Common myeloid progenitor, CD34-positive (primary cell): ENCODE measurements at regions not wholly inside any gene's neighbourhood (a gene's known extent, or its start where the extent isn't known, plus 50 kb on each side); places are given as distances from the start of the nearest gene placed in this dataset.

Experiments used
- CTCF ChIA-PET: fragments of 350-600 bp; sonication (Branson Sonifier 250); formaldehyde crosslinking; loops from one replicate; lab custom pipeline; 2021; ENCODE audit warnings: antibody characterized with exemption; lab: Charles Lee
- POLR2A ChIA-PET: fragments of 350-600 bp; sonication (Branson Sonifier 250); formaldehyde crosslinking; loops from one replicate; lab custom pipeline; 2021; ENCODE audit warnings: antibody characterized with exemption; lab: Charles Lee
- DNase-seq, 3 donors: peaks; one replicate each; pipeline versions ENCODE4 v3.0.0 to v3.0.0-alpha.2; 2013
- H3K27ac ChIP-seq, 2 experiments: 1 replicate in 1 of 2; 2 replicates in 1 of 2; pipeline ENCODE4 v1.7.0; 2013; ENCODE audit warnings: inconsistent platforms in 2 of 2, low read length in 2 of 2, mild to moderate bottlenecking in 2 of 2, low read depth in 1 of 2, moderate library complexity in 1 of 2; ENCODE audit not compliant: severe bottlenecking in 2 of 2, insufficient read depth in 1 of 2, poor library complexity in 1 of 2
- H3K27me3 ChIP-seq, 5 experiments: replicated peaks in 2 of 5; 1 replicate in 3 of 5; 2 replicates in 2 of 5; pipeline versions ENCODE4 v1.6.1 to v1.7.0; 2013; ENCODE audit warnings: low read length in 4 of 5, mild to moderate bottlenecking in 2 of 5, moderate library complexity in 2 of 5, inconsistent platforms in 1 of 5; ENCODE audit not compliant: insufficient read depth in 5 of 5, control insufficient read depth in 4 of 5
- H3K36me3 ChIP-seq, 4 experiments: 1 replicate in 2 of 4; 2 replicates in 2 of 4; pipeline versions ENCODE4 v1.6.1 to v1.7.0; 2013; ENCODE audit warnings: low read length in 3 of 4, control low read depth in 1 of 4, mild to moderate bottlenecking in 1 of 4; ENCODE audit not compliant: control insufficient read depth in 4 of 4, insufficient read depth in 4 of 4
- H3K4me1 ChIP-seq, 4 experiments: 1 replicate in 3 of 4; 2 replicates in 1 of 4; pipeline versions ENCODE4 v1.6.1 to v1.7.1; 2013; ENCODE audit warnings: low read length in 3 of 4, mild to moderate bottlenecking in 3 of 4, control low read depth in 1 of 4, inconsistent platforms in 1 of 4, moderate library complexity in 1 of 4; ENCODE audit not compliant: control insufficient read depth in 4 of 4, insufficient read depth in 4 of 4; ENCODE audit errors: control extremely low read depth in 1 of 4
- H3K4me3 ChIP-seq, 7 experiments: 1 replicate in 4 of 7; 2 replicates in 3 of 7; pipeline versions ENCODE4 v1.5.1 to v1.7.0; 2013; ENCODE audit warnings: mild to moderate bottlenecking in 7 of 7, low read length in 6 of 7, moderate library complexity in 6 of 7, inconsistent platforms in 2 of 7, low read depth in 2 of 7, control low read depth in 1 of 7; ENCODE audit not compliant: insufficient read depth in 4 of 7, control insufficient read depth in 1 of 7; ENCODE audit errors: extremely low read depth in 1 of 7
- H3K9me3 ChIP-seq, 5 experiments: 1 replicate in 4 of 5; 2 replicates in 1 of 5; pipeline versions ENCODE4 v1.6.1 to v1.7.1; 2013; ENCODE audit warnings: low read length in 4 of 5, mild to moderate bottlenecking in 2 of 5, inconsistent platforms in 1 of 5, low read depth in 1 of 5, moderate library complexity in 1 of 5; ENCODE audit not compliant: control insufficient read depth in 4 of 5, insufficient read depth in 2 of 5; ENCODE audit errors: control extremely low read depth in 1 of 5
- WGBS: methylation state at CpG from one replicate; pipeline ENCODE4 v1.1.5; 2013; ENCODE audit not compliant: insufficient coverage; 5-methylcytosine and 5-hydroxymethylcytosine counted together

GRCh38 chr14:76599141-76599540 lies 162.1 kb upstream of the VASH1 start:
- Histone ChIP-seq H3K9me3 (peaks cover 0 to 10% (median 0%) of the 10 kb centered on the region in 5 experiments), H3K27me3 (peaks cover 0 to 17% (median 4%) of the 10 kb centered on the region in 5 experiments), H3K36me3 (no peaks in the 10 kb centered on the region), H3K27ac (no peak overlapping the region), H3K4me1 (no peaks in the 10 kb centered on the region), H3K4me3 (no peak overlapping the region)
- ChIA-PET CTCF (interaction anchor here (1.1 kb wide), 1 partner anchor 49 kb away, joined by 3 read pairs; no protein-coding TSS in a partner anchor), POLR2A (no interaction called here)
- DNase-seq: no peak
- 83% methylated on average over 2 of the region's 4 CpGs for WGBS

- Histone ChIP-seq H3K27ac (no peak overlapping the region), H3K4me3 (no peak overlapping the region), H3K27me3 (peaks cover 0 to 13% (median 4%) of the 10 kb centered on the region in 5 experiments), H3K36me3 (no peaks in the 10 kb centered on the region), H3K9me3 (peaks cover 0 to 10% (median 0%) of the 10 kb centered on the region in 5 experiments), H3K4me1 (no peaks in the 10 kb centered on the region)
- POLR2A ChIA-PET: no interaction called here
- DNase-seq: no peak
- CTCF ChIA-PET: interaction anchor here (1.1 kb wide), 1 partner anchor 48 kb away, joined by 3 read pairs; no protein-coding TSS in a partner anchor
- 82% methylated on average over 10 of the region's 13 CpGs for WGBS
Observed at GRCh38 chr14:76599559-76600287, 161.5 kb upstream of the VASH1 start.

- peaks cover 0 to 10% (median 0%) of the 10 kb centered on the region in 5 experiments for H3K9me3 ChIP-seq
- no peak overlapping the region for H3K4me3 ChIP-seq
- 89% methylated on average over 6 of the region's 7 CpGs for WGBS
- no peaks in the 10 kb centered on the region for H3K4me1 ChIP-seq
- ChIA-PET CTCF (no interaction called here), POLR2A (no interaction called here)
- no peak overlapping the region for H3K27ac ChIP-seq
- H3K36me3 ChIP-seq: no peaks in the 10 kb centered on the region
- peaks cover 0 to 11% (median 0%) of the 10 kb centered on the region in 5 experiments for H3K27me3 ChIP-seq
- no peak for DNase-seq
Observed at GRCh38 chr14:76603713-76604112, 157.6 kb upstream of the VASH1 start.

- peaks cover 0 to 2% (median 0%) of the 10 kb centered on the region in 5 experiments for H3K9me3 ChIP-seq
- ChIA-PET CTCF (no interaction called here), POLR2A (no interaction called here)
- no peaks in the 10 kb centered on the region for H3K4me1 ChIP-seq
- WGBS: 100% methylated on average over 2 of the region's 10 CpGs
- DNase-seq: no peak
- peaks cover 0 to 17% (median 6%) of the 10 kb centered on the region in 5 experiments for H3K27me3 ChIP-seq
- H3K4me3 ChIP-seq: no peak overlapping the region
- no peak overlapping the region for H3K27ac ChIP-seq
- H3K36me3 ChIP-seq: no peaks in the 10 kb centered on the region
Observed at GRCh38 chr14:76607510-76607909, 153.8 kb upstream of the VASH1 start.

- H3K27ac ChIP-seq: no peak overlapping the region
- H3K4me3 ChIP-seq: no peak overlapping the region
- peaks cover 0 to 27% (median 8%) of the 10 kb centered on the region in 5 experiments for H3K27me3 ChIP-seq
- no peaks in the 10 kb centered on the region for H3K36me3 ChIP-seq
- H3K9me3 ChIP-seq: peaks cover 3 to 19% (median 5%) of the 10 kb centered on the region in 5 experiments
- DNase-seq: no peak
- WGBS: 56% methylated on average over 5 of the region's 5 CpGs
- POLR2A ChIA-PET: no interaction called here
- no peaks in the 10 kb centered on the region for H3K4me1 ChIP-seq
- CTCF ChIA-PET: no interaction called here
Observed at GRCh38 chr14:76612654-76613053, 148.6 kb upstream of the VASH1 start.

GRCh38 chr14:76613616-76614015 lies 147.7 kb upstream of the VASH1 start:
- no peak for DNase-seq
- H3K27ac ChIP-seq: no peak overlapping the region
- POLR2A ChIA-PET: no interaction called here
- no CpG with 5 or more reads among the region's 2 CpGs for WGBS
- H3K27me3 ChIP-seq: peaks cover 0 to 27% (median 8%) of the 10 kb centered on the region in 5 experiments
- CTCF ChIA-PET: no interaction called here
- no peak overlapping the region for H3K4me3 ChIP-seq
- no peaks in the 10 kb centered on the region for H3K36me3 ChIP-seq
- H3K9me3 ChIP-seq: peaks cover 3 to 26% (median 9%) of the 10 kb centered on the region in 5 experiments
- no peaks in the 10 kb centered on the region for H3K4me1 ChIP-seq

GRCh38 chr14:76615331-76615730 lies 145.9 kb upstream of the VASH1 start:
- Histone ChIP-seq H3K36me3 (no peaks in the 10 kb centered on the region), H3K4me3 (no peak overlapping the region), H3K27me3 (peaks cover 0 to 25% (median 8%) of the 10 kb centered on the region in 5 experiments), H3K27ac (no peak overlapping the region), H3K9me3 (peaks cover 5 to 30% (median 9%) of the 10 kb centered on the region in 5 experiments), H3K4me1 (no peaks in the 10 kb centered on the region)
- no peak for DNase-seq
- POLR2A ChIA-PET: no interaction called here
- CTCF ChIA-PET: no interaction called here
- 88% methylated on average over 2 of the region's 9 CpGs for WGBS
